ENCODE measurements at regions not wholly inside any gene's neighbourhood (a gene's known extent, or its start where the extent isn't known, plus 50 kb on each side); places are given as distances from the start of the nearest gene placed in this dataset.

- TF ChIP-seq CTCF (IDR thresholded peaks at IDR 0.05) (no peak), POLR2A (IDR thresholded peaks at IDR 0.05) (no peak)
Measured at GRCh38 chr1:36652586-36652985, 169.9 kb upstream of the CSF3R start.

Measured in prostate gland (tissue), 2 donors.